ENCODE measurements at regions not wholly inside any gene's neighbourhood (a gene's known extent, or its start where the extent isn't known, plus 50 kb on each side); places are given as distances from the start of the nearest gene placed in this dataset.

GRCh38 chr2:7972670-7973069, 709.2 kb upstream of the ID2 start:
- no peak for DNase-seq (ENCODE audit: extremely low read depth in 1 of 4, low spot score in 3 of 4)
- intact Hi-C loops (cut with micrococcal nuclease) (no loop called here), in situ Hi-C loops (cut with MboI) (no loop called here)
- Histone ChIP-seq H3K9me3 (replicated peaks; ENCODE audit: control insufficient read depth, insufficient read depth, low read depth, low read length) (no peaks in the 10 kb centered on the region), H3K27ac (ENCODE audit: extremely low read depth, low read depth, low read length) (no peak overlapping the region), H3K9me1 (ENCODE audit: control insufficient read depth, insufficient read depth, low read length) (no peaks in the 10 kb centered on the region), H3K4me2 (ENCODE audit: insufficient read depth, low read length) (no peak overlapping the region), H4K20me1 (replicated peaks; ENCODE audit: control insufficient read depth, insufficient read depth, low read length) (no peaks in the 10 kb centered on the region), H3K79me2 (ENCODE audit: control insufficient read depth, insufficient read depth, low read length) (no peaks in the 10 kb centered on the region), H3K4me3 (no peak overlapping the region), H3K9ac (ENCODE audit: insufficient read depth in 1 of 2, low read depth in 2 of 2, low read length in 2 of 2) (no peak overlapping the region), H2AFZ (ENCODE audit: low read depth, low read length) (no peak overlapping the region), H3K27me3 (ENCODE audit: control insufficient read depth in 2 of 2, insufficient read depth in 2 of 2, low read length in 2 of 2) (peaks cover 10 to 42% of the 10 kb centered on the region in 2 experiments), H3K36me3 (ENCODE audit: control insufficient read depth, insufficient read depth, low read length) (no peaks in the 10 kb centered on the region), H3K4me1 (replicated peaks in 1 of 2; ENCODE audit: control insufficient read depth in 2 of 2, insufficient read depth in 2 of 2, low read length in 2 of 2) (no peaks in the 10 kb centered on the region)
- BruUV-seq (replicated peaks), result no TSS peak
- POLR2A ChIA-PET, result no interaction called here
- no peak for FAIRE-seq
- ATAC-seq, result no peak
- TF ChIP-seq ZNF24 (IDR thresholded peaks at IDR 0.05) (no peak), POLR2AphosphoS5 (IDR thresholded peaks at IDR 0.05; ENCODE audit: control insufficient read depth, insufficient read depth, low read depth, low read length) (no peak), ZBTB40 (IDR thresholded peaks at IDR 0.05) (no peak), ZBTB40 (CRISPR knock-in tag; IDR thresholded peaks at IDR 0.05) (no peak), CHCHD3 (CRISPR knock-in tag; IDR thresholded peaks at IDR 0.05) (no peak), FOS (IDR thresholded peaks at IDR 0.05; ENCODE audit: extremely low read depth, insufficient read length) (no peak), SMARCA4 (IDR thresholded peaks at IDR 0.05) (no peak), TAF15 (IDR thresholded peaks at IDR 0.05; ENCODE audit: low read depth, low read length) (no peak), ZNF134 (CRISPR knock-in tag; conservative IDR thresholded peaks at IDR 0.05) (no peak), ATF4 (CRISPR knock-in tag; IDR thresholded peaks at IDR 0.05) (no peak)
- under 1% methylated on average over 7 of the region's 7 CpGs for WGBS (ENCODE audit: insufficient coverage, low coverage, missing lambda C conversion rate)
- CTCF ChIA-PET (ENCODE audit: low intra/inter-chr PET ratio), result no interaction called here

Measured in K562 (cell line).